GM12864 (cell line): ENCODE measurements at regions not wholly inside any gene's neighbourhood (a gene's known extent, or its start where the extent isn't known, plus 50 kb on each side); places are given as distances from the start of the nearest gene placed in this dataset.

ENCODE experiments used
- DNase-seq: peaks from one replicate; pipeline ENCODE4 v3.0.0-alpha.2; 2011; ENCODE audit warnings: low read depth
- H3K4me3 ChIP-seq: 2 replicates; pipeline ENCODE4 v1.5.1; 2011; ENCODE audit warnings: mild to moderate bottlenecking, low read depth, low read length, control low read depth
- TF ChIP-seq, protein P1 (sequence below): IDR thresholded peaks from 2 replicates; pipeline ENCODE4 v1.5.1; 2011; ENCODE audit warnings: low read depth, mild to moderate bottlenecking, moderate library complexity, low read length, control low read depth, inconsistent platforms; ENCODE audit errors: missing control alignments

- H3K4me3 ChIP-seq = no peak overlapping the region
- no peak for DNase-seq
- TF ChIP-seq, protein P1, sequence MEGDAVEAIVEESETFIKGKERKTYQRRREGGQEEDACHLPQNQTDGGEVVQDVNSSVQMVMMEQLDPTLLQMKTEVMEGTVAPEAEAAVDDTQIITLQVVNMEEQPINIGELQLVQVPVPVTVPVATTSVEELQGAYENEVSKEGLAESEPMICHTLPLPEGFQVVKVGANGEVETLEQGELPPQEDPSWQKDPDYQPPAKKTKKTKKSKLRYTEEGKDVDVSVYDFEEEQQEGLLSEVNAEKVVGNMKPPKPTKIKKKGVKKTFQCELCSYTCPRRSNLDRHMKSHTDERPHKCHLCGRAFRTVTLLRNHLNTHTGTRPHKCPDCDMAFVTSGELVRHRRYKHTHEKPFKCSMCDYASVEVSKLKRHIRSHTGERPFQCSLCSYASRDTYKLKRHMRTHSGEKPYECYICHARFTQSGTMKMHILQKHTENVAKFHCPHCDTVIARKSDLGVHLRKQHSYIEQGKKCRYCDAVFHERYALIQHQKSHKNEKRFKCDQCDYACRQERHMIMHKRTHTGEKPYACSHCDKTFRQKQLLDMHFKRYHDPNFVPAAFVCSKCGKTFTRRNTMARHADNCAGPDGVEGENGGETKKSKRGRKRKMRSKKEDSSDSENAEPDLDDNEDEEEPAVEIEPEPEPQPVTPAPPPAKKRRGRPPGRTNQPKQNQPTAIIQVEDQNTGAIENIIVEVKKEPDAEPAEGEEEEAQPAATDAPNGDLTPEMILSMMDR = no peak
Measured at GRCh38 chr11:39434466-39434865, 2025.0 kb downstream of the LRRC4C start.

GRCh38 chr11:39432929-39433328, 2026.5 kb downstream of the LRRC4C start:
- TF ChIP-seq, protein P1 = no peak
- no peak overlapping the region for H3K4me3 ChIP-seq
- DNase-seq = no peak

DNA sequence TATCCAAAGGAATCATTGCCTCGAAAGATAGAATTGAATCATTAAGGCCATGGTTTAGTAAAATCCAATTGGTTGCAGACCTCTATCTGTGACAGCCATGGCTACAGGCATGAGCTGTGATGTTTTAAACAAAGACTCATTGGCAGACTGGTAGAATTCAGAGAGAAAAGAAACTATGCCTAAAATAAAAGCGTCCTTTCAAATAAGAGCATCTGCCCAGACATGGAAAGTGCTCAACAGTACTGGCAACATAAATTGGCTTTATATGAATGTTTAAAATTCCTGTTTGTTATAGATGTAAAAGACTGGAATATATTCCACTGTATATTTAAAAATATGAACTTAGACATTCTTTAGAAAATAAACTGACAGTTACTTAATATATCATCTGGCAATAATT, 2034.2 kb downstream of the LRRC4C start:
- TF ChIP-seq, protein P1 = no peak
- no peak for DNase-seq
- H3K4me3 ChIP-seq = no peak overlapping the region

DNA sequence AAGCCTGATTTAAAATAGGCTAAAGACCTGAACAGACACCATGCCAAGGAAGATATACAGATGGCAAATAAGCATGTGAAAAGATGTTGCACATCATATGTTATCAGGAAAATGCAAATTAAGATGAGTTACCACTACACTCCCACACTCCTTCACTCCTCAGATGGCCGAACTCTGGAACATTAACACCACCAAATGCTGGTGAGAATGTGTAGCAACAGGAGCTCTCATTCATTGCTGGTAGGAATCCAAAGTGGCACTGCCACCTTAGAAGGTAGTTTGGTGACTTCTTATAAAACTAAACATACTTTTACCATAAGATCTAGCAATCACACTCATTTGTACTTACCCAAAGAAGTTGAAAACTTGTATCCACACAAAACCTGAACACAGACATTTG, 2047.3 kb downstream of the LRRC4C start:
- no peak for DNase-seq
- no peak overlapping the region for H3K4me3 ChIP-seq
- TF ChIP-seq, protein P1 = no peak

DNA sequence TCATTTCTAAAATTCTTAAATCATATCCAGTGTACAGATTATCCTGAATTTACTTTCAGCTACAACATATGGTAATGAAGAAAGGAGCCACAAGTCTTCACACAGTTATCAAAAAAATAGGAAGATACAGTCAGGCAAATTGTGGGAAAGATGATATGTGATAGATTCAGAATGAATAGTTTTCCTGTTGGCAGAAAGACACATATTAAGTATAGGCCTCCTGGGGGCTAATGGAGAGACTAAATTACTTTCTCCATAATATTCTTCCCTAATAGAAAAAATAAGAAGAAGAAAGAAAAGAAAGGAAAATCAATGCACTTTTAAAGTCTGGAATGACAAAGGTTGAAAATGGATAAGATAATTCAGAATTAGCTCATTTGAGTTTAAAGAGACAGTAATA, 2073.5 kb downstream of the LRRC4C start:
- TF ChIP-seq, protein P1 = no peak
- no peak for DNase-seq
- no peak overlapping the region for H3K4me3 ChIP-seq

GRCh38 chr11:39374963-39375698, 2084.3 kb downstream of the LRRC4C start:
- no peak for DNase-seq
- no peak overlapping the region for H3K4me3 ChIP-seq

More at GRCh38 chr11:39374963-39375698, 2084.3 kb downstream of the LRRC4C start:
- TF ChIP-seq, protein P1 = peak; percentile 37
